ENCODE measurements at regions not wholly inside any gene's neighbourhood (a gene's known extent, or its start where the extent isn't known, plus 50 kb on each side); places are given as distances from the start of the nearest gene placed in this dataset.

DNA sequence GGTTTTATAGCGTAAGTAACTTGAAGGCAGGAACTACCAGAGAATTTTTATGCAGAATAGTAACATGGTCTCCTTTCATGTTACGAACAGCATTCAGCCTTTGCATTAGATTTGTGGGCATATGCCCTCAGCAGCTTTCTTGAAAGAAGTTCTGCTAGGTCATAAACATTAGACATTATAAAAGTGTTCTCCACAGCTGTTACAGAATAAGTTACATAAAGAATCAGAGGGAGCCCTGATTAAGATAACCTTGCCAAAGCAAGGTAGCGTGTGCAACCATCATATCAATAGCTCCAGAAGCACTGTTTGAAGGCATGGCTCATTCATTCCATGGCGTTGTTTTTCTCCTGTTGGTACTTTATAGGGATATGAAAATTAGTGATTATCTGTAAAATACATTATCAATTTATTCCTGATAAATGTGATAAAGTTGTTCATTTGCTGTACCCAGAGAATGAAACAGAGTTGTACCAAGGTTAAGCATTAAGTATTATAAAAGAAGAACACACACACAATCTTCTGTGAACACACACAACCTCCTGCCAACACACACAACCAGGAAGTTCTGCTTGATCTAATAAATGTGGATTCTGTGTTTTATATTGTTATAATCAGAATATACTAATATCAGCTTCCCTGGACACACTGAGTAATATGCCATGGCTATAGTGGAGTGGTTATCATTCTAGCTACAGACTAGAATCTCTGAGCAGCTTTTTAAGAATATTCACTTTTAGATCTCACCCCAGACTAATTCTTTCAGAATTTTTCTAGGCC is 286.7 kb upstream of the SLC39A10 start:
- TF ChIP-seq, protein P1, sequence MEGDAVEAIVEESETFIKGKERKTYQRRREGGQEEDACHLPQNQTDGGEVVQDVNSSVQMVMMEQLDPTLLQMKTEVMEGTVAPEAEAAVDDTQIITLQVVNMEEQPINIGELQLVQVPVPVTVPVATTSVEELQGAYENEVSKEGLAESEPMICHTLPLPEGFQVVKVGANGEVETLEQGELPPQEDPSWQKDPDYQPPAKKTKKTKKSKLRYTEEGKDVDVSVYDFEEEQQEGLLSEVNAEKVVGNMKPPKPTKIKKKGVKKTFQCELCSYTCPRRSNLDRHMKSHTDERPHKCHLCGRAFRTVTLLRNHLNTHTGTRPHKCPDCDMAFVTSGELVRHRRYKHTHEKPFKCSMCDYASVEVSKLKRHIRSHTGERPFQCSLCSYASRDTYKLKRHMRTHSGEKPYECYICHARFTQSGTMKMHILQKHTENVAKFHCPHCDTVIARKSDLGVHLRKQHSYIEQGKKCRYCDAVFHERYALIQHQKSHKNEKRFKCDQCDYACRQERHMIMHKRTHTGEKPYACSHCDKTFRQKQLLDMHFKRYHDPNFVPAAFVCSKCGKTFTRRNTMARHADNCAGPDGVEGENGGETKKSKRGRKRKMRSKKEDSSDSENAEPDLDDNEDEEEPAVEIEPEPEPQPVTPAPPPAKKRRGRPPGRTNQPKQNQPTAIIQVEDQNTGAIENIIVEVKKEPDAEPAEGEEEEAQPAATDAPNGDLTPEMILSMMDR (IDR thresholded peaks at IDR 0.05; ENCODE audit: borderline replicate concordance, insufficient read depth, low read depth, low read length): no peak
- no peak overlapping the region for H3K4me3 ChIP-seq (ENCODE audit: low read depth, low read length)

- no peak overlapping the region for H3K4me3 ChIP-seq (ENCODE audit: low read depth, low read length)
- TF ChIP-seq, protein P1 (IDR thresholded peaks at IDR 0.05; ENCODE audit: borderline replicate concordance, insufficient read depth, low read depth, low read length): no peak
Measured at GRCh38 chr2:195369218-195369587, 287.8 kb upstream of the SLC39A10 start.

GRCh38 chr2:195368249-195369217 is 288.5 kb upstream of the SLC39A10 start:
- H3K4me3 ChIP-seq (ENCODE audit: low read depth, low read length): no peak overlapping the region
- TF ChIP-seq, protein P1 (IDR thresholded peaks at IDR 0.05; ENCODE audit: borderline replicate concordance, insufficient read depth, low read depth, low read length): no peak

GRCh38 chr2:195367809-195368208 is 289.2 kb upstream of the SLC39A10 start:
- TF ChIP-seq, protein P1 (IDR thresholded peaks at IDR 0.05; ENCODE audit: borderline replicate concordance, insufficient read depth, low read depth, low read length): no peak

DNA sequence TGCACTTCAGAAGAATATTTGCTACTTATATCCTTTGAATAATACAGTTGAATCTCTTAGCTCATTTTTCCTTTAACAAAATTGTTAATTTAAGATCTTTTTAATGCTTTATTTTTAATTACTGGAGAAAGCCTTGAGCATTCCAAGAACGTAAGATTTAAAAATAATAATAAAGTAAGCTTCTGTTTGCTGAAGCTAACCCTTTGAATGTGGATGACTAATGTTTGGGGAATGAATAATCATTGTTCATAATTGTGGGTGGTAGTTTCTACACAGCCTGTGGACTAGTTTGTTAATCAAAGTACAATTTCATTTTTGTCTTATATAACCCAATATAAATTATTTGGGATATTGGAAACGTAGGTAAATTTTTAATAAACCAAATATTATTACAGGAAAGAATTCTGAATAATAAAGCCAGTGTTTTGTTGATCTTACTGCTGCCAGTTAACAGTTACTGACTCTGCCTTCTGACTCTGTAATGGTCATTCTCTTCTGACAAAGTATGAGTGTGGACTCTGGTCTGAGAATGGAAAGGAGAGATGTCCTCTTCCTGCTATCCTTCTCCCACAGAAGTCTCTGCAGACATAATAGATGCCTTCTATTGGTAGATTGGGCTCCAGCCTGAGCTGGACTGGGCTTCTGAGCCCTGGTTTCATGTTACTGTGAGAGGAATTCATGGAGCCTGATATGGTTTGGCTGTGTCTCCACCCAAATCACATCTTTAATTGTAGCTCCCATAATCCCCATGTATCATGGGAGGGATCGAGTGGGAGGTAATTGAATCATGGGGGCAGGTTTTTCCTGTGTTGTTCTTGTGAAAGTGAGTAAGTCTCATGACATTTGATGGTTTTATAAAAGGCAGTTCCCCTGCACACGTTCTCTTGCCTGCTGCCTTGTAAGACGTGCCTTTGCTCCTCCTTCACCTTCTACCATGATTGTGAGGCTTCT is 292.7 kb upstream of the SLC39A10 start:
- H3K4me3 ChIP-seq (ENCODE audit: low read depth, low read length): no peak overlapping the region
- TF ChIP-seq, protein P1 (IDR thresholded peaks at IDR 0.05; ENCODE audit: borderline replicate concordance, insufficient read depth, low read depth, low read length): no peak

More at GRCh38 chr2:195367809-195368208, 289.2 kb upstream of the SLC39A10 start:
- H3K4me3 ChIP-seq (ENCODE audit: low read depth, low read length): no peak overlapping the region

GRCh38 chr2:195363496-195363895 is 293.5 kb upstream of the SLC39A10 start:
- TF ChIP-seq, protein P1 (IDR thresholded peaks at IDR 0.05; ENCODE audit: borderline replicate concordance, insufficient read depth, low read depth, low read length): no peak
- H3K4me3 ChIP-seq (ENCODE audit: low read depth, low read length): no peak overlapping the region
